Upper lobe of left lung (tissue), 4 donors: ENCODE measurements at regions not wholly inside any gene's neighbourhood (a gene's known extent, or its start where the extent isn't known, plus 50 kb on each side); places are given as distances from the start of the nearest gene placed in this dataset.

ENCODE experiments used
- CTCF ChIP-seq, 6 experiments: fragments of 450-650 bp in 4 of 6; fragments of 200-600 bp in 2 of 6; sonication (generic) in 2 of 6; IDR thresholded peaks; one replicate each; pipeline ENCODE4 v1.5.1; 2016 to 2019; ENCODE audit warnings: antibody characterized with exemption in 6 of 6
- POLR2A ChIP-seq, 4 donors: fragments of 450-650 bp; IDR thresholded peaks; one replicate each; pipeline ENCODE4 v1.5.1; 2016 to 2017; ENCODE audit warnings: antibody characterized with exemption in 4 of 4, mild to moderate bottlenecking in 2 of 4
- POLR2AphosphoS5 ChIP-seq, 2 donors: sonication (generic); formaldehyde crosslinking; IDR thresholded peaks; one replicate each; pipeline ENCODE4 v1.5.1; 2017; ENCODE audit warnings: antibody characterized with exemption in 2 of 2

- TF ChIP-seq CTCF (IDR thresholded peaks at IDR 0.05) = no peak
- TF ChIP-seq POLR2AphosphoS5 (IDR thresholded peaks at IDR 0.05) = no peak
- no peak for TF ChIP-seq POLR2A (IDR thresholded peaks at IDR 0.05)
Measured at GRCh38 chr11:95294701-95295100, 63.7 kb upstream of the SESN3 start.
